B cell (primary cell): ENCODE measurements at regions not wholly inside any gene's neighbourhood (a gene's known extent, or its start where the extent isn't known, plus 50 kb on each side); places are given as distances from the start of the nearest gene placed in this dataset.

Experiments used
- ATAC-seq: fragments of 200-7000 bp; cut with Tn5 transposase; one replicate; pipeline ENCODE4 v1.10.0; 2021; ENCODE audit warnings: low read depth, mild to moderate bottlenecking, moderate number of reproducible peaks, moderate library complexity
- CTCF ChIA-PET: fragments of 350-600 bp; sonication (Branson Sonifier 250); formaldehyde crosslinking; loops from one replicate; lab custom pipeline; 2021; ENCODE audit warnings: antibody characterized with exemption, inconsistent platforms; lab: Charles Lee
- POLR2A ChIA-PET: fragments of 350-600 bp; sonication (Branson Sonifier 250); formaldehyde crosslinking; loops from one replicate; lab custom pipeline; 2021; ENCODE audit warnings: antibody characterized with exemption; lab: Charles Lee
- DNase-seq: peaks from one replicate; pipeline ENCODE4 v3.0.0; 2013
- H2AFZ ChIP-seq: 2 replicates; pipeline ENCODE4 v1.6.1; 2012; ENCODE audit warnings: mild to moderate bottlenecking, low read depth, low read length; ENCODE audit not compliant: insufficient read depth, poor library complexity, severe bottlenecking
- H3K27ac ChIP-seq, 2 donors: 1 replicate in 1 of 2; 2 replicates in 1 of 2; pipeline ENCODE4 v1.5.1; 2012 to 2013; ENCODE audit warnings: low read length in 2 of 2, mild to moderate bottlenecking in 2 of 2, moderate library complexity in 1 of 2
- H3K27me3 ChIP-seq, 4 experiments: fragments of 200-600 bp in 1 of 4; sonication (generic) in 1 of 4; replicated peaks in 1 of 4; 1 replicate in 2 of 4; 2 replicates in 2 of 4; pipeline versions ENCODE4 v1.6.1 to v1.7.0; 2013 to 2016; ENCODE audit warnings: low read length in 3 of 4, mild to moderate bottlenecking in 2 of 4, mixed read lengths in 1 of 4, moderate library complexity in 1 of 4; ENCODE audit not compliant: insufficient read depth in 4 of 4, control insufficient read depth in 3 of 4; ENCODE audit errors: control extremely low read depth in 1 of 4
- H3K36me3 ChIP-seq, 2 experiments: replicated peaks in 1 of 2; 1 replicate in 1 of 2; 2 replicates in 1 of 2; pipeline versions ENCODE4 v1.6.1 to v1.7.1; 2013; ENCODE audit warnings: low read length in 1 of 2; ENCODE audit not compliant: insufficient read depth in 2 of 2, control insufficient read depth in 1 of 2; ENCODE audit errors: control extremely low read depth in 1 of 2, extremely low read depth in 1 of 2
- H3K4me1 ChIP-seq, 2 donors: fragments of 200-600 bp in 1 of 2; sonication (generic) in 1 of 2; 1 replicate in 1 of 2; 2 replicates in 1 of 2; pipeline versions ENCODE4 v1.5.1 to v1.6.1; 2013 to 2017; ENCODE audit warnings: low read length in 2 of 2; ENCODE audit not compliant: control insufficient read depth in 2 of 2, insufficient read depth in 2 of 2
- H3K4me2 ChIP-seq: replicated peaks from 2 replicates; pipeline ENCODE3; 2012; ENCODE audit warnings: mild to moderate bottlenecking, low read depth, low read length; ENCODE audit not compliant: poor library complexity, severe bottlenecking
- H3K4me3 ChIP-seq, 5 experiments: fragments of 200-600 bp in 1 of 5; sonication (generic) in 1 of 5; 1 replicate in 3 of 5; 2 replicates in 2 of 5; pipeline versions ENCODE4 v1.5.1 to v1.7.0; 2011 to 2016; ENCODE audit warnings: low read length in 4 of 5, mild to moderate bottlenecking in 4 of 5, low read depth in 2 of 5, control low read depth in 1 of 5, moderate library complexity in 1 of 5; ENCODE audit not compliant: insufficient read depth in 1 of 5; ENCODE audit errors: control extremely low read depth in 1 of 5, extremely low read depth in 1 of 5
- H3K79me2 ChIP-seq: fragments of 200-600 bp; sonication (generic); one replicate; pipeline ENCODE4 v1.6.0; 2016; ENCODE audit warnings: low read length; ENCODE audit not compliant: control insufficient read depth, insufficient read depth
- H3K9ac ChIP-seq: fragments of 200-600 bp; sonication (generic); 2 replicates; pipeline ENCODE4 v1.6.1; 2017; ENCODE audit warnings: mild to moderate bottlenecking, low read length, moderate library complexity
- H3K9me3 ChIP-seq, 3 donors: one replicate each; pipeline versions ENCODE4 v1.6.1 to v1.7.1; 2013; ENCODE audit warnings: low read length in 2 of 3; ENCODE audit not compliant: control insufficient read depth in 2 of 3, insufficient read depth in 1 of 3; ENCODE audit errors: control extremely low read depth in 1 of 3
- H4K20me1 ChIP-seq: 2 replicates; pipeline ENCODE4 v1.6.0; 2012; ENCODE audit warnings: mild to moderate bottlenecking, low read length; ENCODE audit not compliant: insufficient read depth, control insufficient read depth, poor library complexity, severe bottlenecking
- H3K27ac Mint-ChIP-seq: one replicate; pipeline ENCODE4 v1.8.0; 2021; ENCODE audit warnings: mixed read lengths
- H3K27me3 Mint-ChIP-seq: one replicate; pipeline ENCODE4 v1.8.0; 2021; ENCODE audit warnings: mixed read lengths
- H3K4me1 Mint-ChIP-seq: one replicate; pipeline ENCODE4 v1.8.0; 2021; ENCODE audit warnings: mixed read lengths
- H3K4me3 Mint-ChIP-seq: one replicate; pipeline ENCODE4 v1.8.0; 2021; ENCODE audit warnings: mixed read lengths
- H3K9me3 Mint-ChIP-seq: one replicate; pipeline ENCODE4 v1.8.0; 2022; ENCODE audit warnings: mixed read lengths; ENCODE audit not compliant: insufficient read depth
- CTCF ChIP-seq: fragments of 200-600 bp; IDR thresholded peaks from one replicate; pipeline ENCODE4 v1.8.0; 2022; ENCODE audit warnings: antibody characterized with exemption, mild to moderate bottlenecking
- EZH2 ChIP-seq: IDR thresholded peaks from 2 replicates; pipeline ENCODE4 v1.6.1; 2012; ENCODE audit warnings: borderline replicate concordance, low read depth, mild to moderate bottlenecking, moderate library complexity, low read length; ENCODE audit not compliant: insufficient read depth, poor library complexity, severe bottlenecking
- WGBS: methylation state at CpG from one replicate; pipeline ENCODE4 v1.1.5; 2013; ENCODE audit warnings: missing lambda C conversion rate; ENCODE audit not compliant: insufficient coverage; 5-methylcytosine and 5-hydroxymethylcytosine counted together
- intact Hi-C: fragments of 100-400 bp; cut with micrococcal nuclease; formaldehyde crosslinking; loops from one replicate; pipeline ENCODE4 v1.10.0; 2022

- DNase-seq: no peak
- WGBS: 89% methylated on average over 1 of the region's 1 CpG
- no peaks in the 10 kb centered on the region for H3K4me1 Mint-ChIP-seq
- CTCF ChIA-PET: interaction anchor here (1.3 kb wide), 1 partner anchor 10 kb away, joined by 3 read pairs; no protein-coding TSS in a partner anchor
- peaks cover 10% of the 10 kb centered on the region for H3K27me3 Mint-ChIP-seq
- no peak overlapping the region for H3K27ac Mint-ChIP-seq
- Histone ChIP-seq H3K9me3 (no peaks in the 10 kb centered on the region), H2AFZ (no peak overlapping the region), H3K36me3 (no peaks in the 10 kb centered on the region), H4K20me1 (no peaks in the 10 kb centered on the region), H3K27me3 (peaks cover 0 to 8% (median 0%) of the 10 kb centered on the region in 4 experiments), H3K79me2 (no peaks in the 10 kb centered on the region), H3K4me3 (no peak overlapping the region), H3K4me2 (no peak overlapping the region), H3K27ac (no peak overlapping the region), H3K9ac (no peak overlapping the region), H3K4me1 (no peaks in the 10 kb centered on the region)
- intact Hi-C loops: no loop called here
- TF ChIP-seq CTCF (no peak), EZH2 (no peak)
- no peaks in the 10 kb centered on the region for H3K9me3 Mint-ChIP-seq
- no peak for ATAC-seq
- no peak overlapping the region for H3K4me3 Mint-ChIP-seq
- POLR2A ChIA-PET: no interaction called here
Measured at GRCh38 chr6:56348578-56348977, 101.2 kb upstream of the COL21A1 start.

- TF ChIP-seq CTCF: no peak
- no peak for TF ChIP-seq EZH2
- Mint-ChIP-seq H3K4me1 (no peaks in the 10 kb centered on the region), H3K27ac (no peak overlapping the region), H3K4me3 (no peak overlapping the region), H3K27me3 (peaks cover 10% of the 10 kb centered on the region), H3K9me3 (no peaks in the 10 kb centered on the region)
- Histone ChIP-seq H3K9ac (no peak overlapping the region), H3K79me2 (no peaks in the 10 kb centered on the region), H3K27ac (no peak overlapping the region), H3K4me3 (no peak overlapping the region), H4K20me1 (no peaks in the 10 kb centered on the region), H3K4me2 (no peak overlapping the region), H3K4me1 (no peaks in the 10 kb centered on the region), H3K27me3 (peaks cover 0 to 8% (median 0%) of the 10 kb centered on the region in 4 experiments), H2AFZ (no peak overlapping the region), H3K36me3 (no peaks in the 10 kb centered on the region), H3K9me3 (no peaks in the 10 kb centered on the region)
- ChIA-PET CTCF (interaction anchor here (1.3 kb wide), 1 partner anchor 11 kb away, joined by 3 read pairs; no protein-coding TSS in a partner anchor), POLR2A (no interaction called here)
- DNase-seq (no peak), ATAC-seq (no peak)
- intact Hi-C loops: no loop called here
Measured at GRCh38 chr6:56347526-56347925, 100.1 kb upstream of the COL21A1 start.
